DND-41 (cell line): ENCODE measurements at regions not wholly inside any gene's neighbourhood (a gene's known extent, or its start where the extent isn't known, plus 50 kb on each side); places are given as distances from the start of the nearest gene placed in this dataset.

Experiments used
- ATAC-seq: fragments of 200-7000 bp; cut with Tn5 transposase; 3 replicates; pipeline ENCODE4 v1.9.1; 2021; ENCODE audit warnings: low read depth; ENCODE audit not compliant: insufficient read depth
- DNase-seq: peaks from one replicate; pipeline ENCODE4 v3.0.0-alpha.2; 2020
- H2AFZ ChIP-seq: 2 replicates; pipeline ENCODE4 v1.6.0; 2012; ENCODE audit warnings: low read depth, low read length
- H3K27ac ChIP-seq: 2 replicates; pipeline ENCODE4 v1.5.1; 2012; ENCODE audit warnings: low read length, inconsistent platforms
- H3K27me3 ChIP-seq: fragments of 200-600 bp; sonication (generic); 2 replicates; pipeline ENCODE4 v1.6.0; 2012; ENCODE audit warnings: low read length, mild to moderate bottlenecking, inconsistent platforms; ENCODE audit not compliant: insufficient read depth, poor library complexity
- H3K36me3 ChIP-seq: 2 replicates; pipeline ENCODE4 v1.5.1; 2012; ENCODE audit warnings: low read length, inconsistent platforms; ENCODE audit not compliant: insufficient read depth
- H3K4me1 ChIP-seq: 2 replicates; pipeline ENCODE4 v1.5.1; 2012; ENCODE audit warnings: mild to moderate bottlenecking, low read length; ENCODE audit not compliant: insufficient read depth
- H3K4me2 ChIP-seq: 2 replicates; pipeline ENCODE4 v1.6.0; 2012; ENCODE audit warnings: mild to moderate bottlenecking, moderate library complexity, low read length, inconsistent platforms; ENCODE audit not compliant: insufficient read depth
- H3K4me3 ChIP-seq, 2 experiments: fragments of 200-600 bp in 1 of 2; shearing (Covaris generic) in 1 of 2; 2 replicates each; pipeline ENCODE4 v1.5.1; 2012 to 2016; ENCODE audit warnings: inconsistent platforms in 2 of 2, low read length in 2 of 2, mild to moderate bottlenecking in 2 of 2, low read depth in 1 of 2, moderate library complexity in 1 of 2
- H3K79me2 ChIP-seq: 2 replicates; pipeline ENCODE4 v1.6.0; 2012; ENCODE audit warnings: low read length, inconsistent platforms; ENCODE audit not compliant: insufficient read depth
- H3K9ac ChIP-seq: 2 replicates; pipeline ENCODE4 v1.6.0; 2012; ENCODE audit warnings: low read depth, mild to moderate bottlenecking, inconsistent platforms, low read length, moderate library complexity
- H3K9me3 ChIP-seq: 2 replicates; pipeline ENCODE4 v1.5.1; 2012; ENCODE audit warnings: low read length, moderate library complexity, mild to moderate bottlenecking, inconsistent platforms; ENCODE audit not compliant: insufficient read depth, severe bottlenecking
- H4K20me1 ChIP-seq: 2 replicates; pipeline ENCODE4 v1.6.0; 2012; ENCODE audit warnings: low read length; ENCODE audit not compliant: insufficient read depth
- CTCF ChIP-seq: IDR thresholded peaks from 2 replicates; pipeline ENCODE4 v1.5.1; 2012; ENCODE audit warnings: borderline replicate concordance, low read length, moderate library complexity, mild to moderate bottlenecking; ENCODE audit not compliant: poor library complexity, severe bottlenecking; ENCODE audit errors: extremely low read depth
- EZH2 ChIP-seq: IDR thresholded peaks from 3 replicates; pipeline ENCODE4 v1.6.1; 2012; ENCODE audit warnings: borderline replicate concordance, low read depth, mild to moderate bottlenecking, moderate library complexity, low read length, inconsistent platforms; ENCODE audit not compliant: severe bottlenecking

GRCh38 chr9:22535780-22536179 is 89.2 kb downstream of the DMRTA1 start:
- Histone ChIP-seq H3K79me2 (no peaks in the 10 kb centered on the region), H3K9ac (no peak overlapping the region), H3K27ac (no peak overlapping the region), H3K4me1 (no peaks in the 10 kb centered on the region), H3K36me3 (no peaks in the 10 kb centered on the region), H3K9me3 (no peaks in the 10 kb centered on the region), H3K4me2 (no peak overlapping the region), H2AFZ (no peak overlapping the region), H3K4me3 (no peak overlapping the region), H3K27me3 (no peaks in the 10 kb centered on the region), H4K20me1 (no peaks in the 10 kb centered on the region)
- DNase-seq = no peak
- TF ChIP-seq EZH2 (no peak), CTCF (no peak)
- ATAC-seq = no peak

- H3K27ac ChIP-seq = no peak overlapping the region
- H4K20me1 ChIP-seq = no peaks in the 10 kb centered on the region
- no peaks in the 10 kb centered on the region for H3K27me3 ChIP-seq
- H3K4me2 ChIP-seq = no peak overlapping the region
- no peak overlapping the region for H3K4me3 ChIP-seq
- no peaks in the 10 kb centered on the region for H3K9me3 ChIP-seq
- no peak overlapping the region for H3K9ac ChIP-seq
- H3K79me2 ChIP-seq = no peaks in the 10 kb centered on the region
- H3K4me1 ChIP-seq = no peaks in the 10 kb centered on the region
- ATAC-seq (no peak), DNase-seq (no peak)
- H2AFZ ChIP-seq = no peak overlapping the region
- H3K36me3 ChIP-seq = no peaks in the 10 kb centered on the region
- TF ChIP-seq EZH2 = no peak
- no peak for TF ChIP-seq CTCF
Observed at GRCh38 chr9:22537721-22538120, 91.1 kb downstream of the DMRTA1 start.

GRCh38 chr9:22548625-22549024 is 102.0 kb downstream of the DMRTA1 start:
- Histone ChIP-seq H3K36me3 (no peaks in the 10 kb centered on the region), H3K4me1 (no peaks in the 10 kb centered on the region), H3K9ac (no peak overlapping the region), H3K4me3 (no peak overlapping the region), H4K20me1 (no peaks in the 10 kb centered on the region), H2AFZ (no peak overlapping the region), H3K4me2 (no peak overlapping the region), H3K27me3 (no peaks in the 10 kb centered on the region), H3K9me3 (no peaks in the 10 kb centered on the region), H3K79me2 (no peaks in the 10 kb centered on the region), H3K27ac (no peak overlapping the region)
- ATAC-seq (no peak), DNase-seq (no peak)
- TF ChIP-seq CTCF (no peak), EZH2 (no peak)

- Histone ChIP-seq H2AFZ (no peak overlapping the region), H3K9me3 (peaks cover 4% of the 10 kb centered on the region), H3K9ac (no peak overlapping the region), H3K4me1 (no peaks in the 10 kb centered on the region), H3K27ac (no peak overlapping the region), H4K20me1 (no peaks in the 10 kb centered on the region), H3K79me2 (no peaks in the 10 kb centered on the region), H3K4me3 (no peak overlapping the region), H3K36me3 (no peaks in the 10 kb centered on the region), H3K27me3 (no peaks in the 10 kb centered on the region), H3K4me2 (no peak overlapping the region)
- DNase-seq (no peak), ATAC-seq (no peak)
- TF ChIP-seq EZH2 (no peak), CTCF (no peak)
Observed at GRCh38 chr9:22574740-22575139, 128.1 kb downstream of the DMRTA1 start.
